ENCODE measurements at regions not wholly inside any gene's neighbourhood (a gene's known extent, or its start where the extent isn't known, plus 50 kb on each side); places are given as distances from the start of the nearest gene placed in this dataset.
"Not testable (repeated sequence)": the region's sequence is repeated elsewhere in the genome, so short reads cannot be mapped to it uniquely, and the experiment has no call there.

GRCh38 chr4:98828801-98829200 is 100.1 kb downstream of the EIF4E start:
- DNase-seq = peak; percentile 36

GRCh38 chr4:98827661-98828060 is 101.3 kb downstream of the EIF4E start:
- no peak for DNase-seq

- DNase-seq = no peak
Measured at GRCh38 chr4:98822144-98822543, 106.8 kb downstream of the EIF4E start.

DNA sequence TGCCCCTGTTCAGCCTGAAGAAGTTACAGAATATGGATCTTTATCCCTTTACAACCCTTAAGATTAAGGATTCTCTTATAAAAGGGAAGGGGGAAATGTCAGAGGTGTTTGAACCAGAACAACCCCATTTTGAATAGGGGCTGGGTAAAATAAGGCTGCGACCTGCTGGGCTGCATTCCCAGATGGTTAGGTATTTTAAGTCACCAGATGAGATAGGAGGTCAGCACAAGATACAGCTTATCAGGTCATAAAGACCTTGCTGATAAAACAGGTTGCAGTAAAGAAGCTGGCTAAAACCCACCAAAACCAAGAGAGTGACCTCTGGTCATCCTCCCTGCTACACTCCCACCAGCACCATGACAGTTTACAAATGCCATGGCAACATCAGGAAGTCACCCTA is 110.8 kb downstream of the EIF4E start:
- DNase-seq = not testable (repeated sequence)

DNA sequence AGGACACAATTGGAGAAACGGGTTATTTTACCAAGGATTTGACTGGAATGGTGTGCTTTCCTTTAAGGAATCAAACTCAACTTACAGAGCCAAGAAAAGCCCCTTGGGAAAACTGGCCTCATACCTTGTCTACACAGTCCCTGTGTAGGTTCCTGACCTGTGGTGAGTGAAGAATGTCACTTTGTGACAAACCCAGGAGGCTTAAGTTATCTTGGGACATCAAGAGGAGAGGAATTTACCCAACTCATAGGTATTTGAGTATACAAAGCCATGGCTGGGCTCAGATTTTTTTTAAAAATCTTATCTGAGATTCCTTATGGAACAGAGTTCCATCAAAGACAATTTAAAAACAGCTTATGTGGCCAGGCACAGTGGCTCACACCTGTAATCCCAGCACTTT is 112.1 kb downstream of the EIF4E start:
- no peak for DNase-seq

- DNase-seq = no peak
Measured at GRCh38 chr4:98816386-98816785, 112.5 kb downstream of the EIF4E start.

- no peak for DNase-seq
Measured at GRCh38 chr4:98804403-98804802, 124.5 kb downstream of the EIF4E start.

- no peak for DNase-seq
Measured at GRCh38 chr4:98803251-98803650, 125.7 kb downstream of the EIF4E start.

GRCh38 chr4:98802770-98803198 is 126.1 kb downstream of the EIF4E start:
- DNase-seq = no peak

DNA sequence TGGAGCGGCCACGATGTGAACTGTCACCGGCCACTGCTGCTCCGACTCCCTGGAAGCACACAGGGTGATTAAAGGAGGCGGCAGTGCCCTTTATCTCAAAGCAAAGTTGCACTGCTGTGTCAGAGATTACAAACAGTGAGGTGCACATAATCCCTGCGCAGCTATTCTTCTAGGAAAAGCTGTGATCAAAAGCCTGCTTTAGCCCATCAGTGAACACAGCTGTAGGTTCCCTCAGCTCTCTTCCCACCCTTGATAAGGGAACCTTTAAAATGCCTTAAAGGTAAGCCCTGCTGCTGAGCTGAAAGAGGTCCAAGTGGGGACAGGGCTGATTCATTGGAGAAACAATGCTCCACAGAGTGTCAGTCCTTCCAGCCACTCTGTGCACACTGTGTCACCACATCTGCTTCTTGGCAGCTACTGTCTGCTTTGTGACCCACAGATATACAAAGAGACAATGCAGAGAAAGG is 127.6 kb downstream of the EIF4E start:
- DNase-seq = no peak

DNA sequence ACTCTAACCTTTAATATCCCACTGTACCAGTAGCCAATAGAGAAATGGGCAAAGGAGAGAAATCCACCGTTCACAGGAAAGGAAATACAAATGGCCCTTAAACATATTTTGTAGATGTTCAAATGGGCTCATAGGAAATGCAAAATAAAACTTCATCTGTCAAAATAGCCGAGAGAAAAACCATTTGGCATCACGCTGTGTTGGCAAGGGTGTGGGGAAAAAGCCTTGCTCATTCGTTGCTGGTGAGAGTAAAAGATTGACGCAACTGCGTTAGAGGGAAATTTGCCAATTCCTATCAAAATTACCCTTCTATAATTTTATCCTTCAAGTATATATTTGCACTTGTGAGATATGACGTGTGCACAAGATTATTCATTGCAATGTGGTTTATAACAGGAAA is 131.9 kb downstream of the EIF4E start:
- no peak for DNase-seq

- peak; percentile 71 for DNase-seq
Measured at GRCh38 chr4:98794565-98795205, 134.2 kb downstream of the EIF4E start.

DNA sequence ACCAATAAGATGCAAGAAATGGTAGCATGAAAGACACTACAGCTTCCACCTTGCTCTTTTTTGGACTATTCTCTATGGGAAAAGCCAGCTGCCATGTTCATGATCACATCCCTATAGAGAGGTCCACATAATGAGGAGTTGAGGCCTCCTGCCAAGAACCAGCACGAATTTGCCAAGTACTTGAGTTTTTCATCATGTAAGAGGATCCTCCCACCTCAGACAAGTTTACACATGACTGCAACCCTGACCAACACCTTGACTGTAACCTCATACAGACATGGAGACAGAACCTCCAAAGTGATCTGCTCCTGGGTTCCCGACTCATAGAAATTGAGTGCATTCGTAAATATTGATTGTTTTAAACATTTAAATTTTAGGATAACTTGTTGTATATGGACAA is 135.2 kb upstream of the TSPAN5 start:
- no peak for DNase-seq

GRCh38 chr4:98786866-98787265 is 128.5 kb upstream of the TSPAN5 start:
- DNase-seq = no peak

- DNase-seq = no peak
Measured at GRCh38 chr4:98784947-98785706, 126.7 kb upstream of the TSPAN5 start.

- DNase-seq = no peak
Measured at GRCh38 chr4:98781641-98782357, 123.4 kb upstream of the TSPAN5 start.

DNA sequence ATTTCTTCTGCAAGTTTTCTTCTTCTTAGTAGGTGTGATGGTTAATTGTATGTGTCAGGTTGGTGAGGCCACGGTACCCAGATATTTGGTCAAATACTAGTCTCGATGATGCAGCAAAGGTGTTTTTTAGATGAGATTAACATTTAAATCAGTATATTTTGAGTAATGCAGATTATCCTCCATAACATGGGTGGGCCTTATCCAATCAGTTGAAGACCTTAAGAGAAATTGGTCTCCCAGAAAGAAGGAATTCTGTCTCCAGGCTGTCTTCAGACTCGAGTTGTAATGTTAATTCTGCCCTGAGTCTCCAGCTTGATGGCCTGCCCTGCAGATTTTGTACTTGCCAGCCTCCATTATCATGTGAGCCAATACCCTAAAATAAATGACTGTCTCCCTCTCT is 122.5 kb upstream of the TSPAN5 start:
- DNase-seq = no peak

GRCh38 chr4:98779088-98779487 is 120.7 kb upstream of the TSPAN5 start:
- no peak for DNase-seq

- DNase-seq = no peak
Measured at GRCh38 chr4:98778206-98778605, 119.8 kb upstream of the TSPAN5 start.

DNA sequence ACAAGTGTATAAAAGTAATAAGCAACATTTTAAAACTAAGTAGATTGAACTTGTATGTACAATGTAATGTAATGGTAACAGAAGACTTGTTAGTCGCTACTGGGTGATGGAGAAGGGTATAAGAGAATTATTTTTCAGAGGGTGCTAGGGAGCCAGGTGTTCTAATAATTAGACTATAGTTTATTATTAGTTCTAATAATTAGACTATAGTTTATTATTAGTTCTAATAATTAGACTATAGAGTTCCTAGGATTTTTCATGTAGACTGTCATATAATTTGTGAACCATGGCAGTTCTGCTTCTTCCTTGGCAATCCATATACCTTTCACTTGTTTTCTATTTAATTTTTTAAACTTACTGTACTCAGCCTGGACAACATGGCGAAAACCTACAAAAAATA is 117.3 kb upstream of the TSPAN5 start:
- no peak for DNase-seq

DNA sequence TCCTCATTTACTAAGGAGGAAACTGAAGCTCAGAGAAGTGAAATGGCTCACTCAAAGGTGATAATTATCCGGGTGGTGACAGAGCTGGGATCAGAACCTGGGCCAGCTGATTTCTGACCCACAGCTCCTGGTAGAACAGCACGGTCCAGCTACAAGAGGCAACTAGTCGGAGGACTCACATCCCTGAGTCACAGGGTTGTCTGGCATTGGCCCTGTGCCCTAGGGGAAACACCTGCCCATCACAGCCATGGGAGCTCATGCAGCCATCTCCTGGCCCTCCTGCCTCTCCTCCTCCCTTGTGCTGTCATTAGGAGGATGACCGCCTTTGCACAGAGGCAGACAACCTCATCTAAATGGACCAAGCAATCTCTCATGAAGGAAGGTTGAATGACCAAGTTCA is 115.2 kb upstream of the TSPAN5 start:
- no peak for DNase-seq

DNA sequence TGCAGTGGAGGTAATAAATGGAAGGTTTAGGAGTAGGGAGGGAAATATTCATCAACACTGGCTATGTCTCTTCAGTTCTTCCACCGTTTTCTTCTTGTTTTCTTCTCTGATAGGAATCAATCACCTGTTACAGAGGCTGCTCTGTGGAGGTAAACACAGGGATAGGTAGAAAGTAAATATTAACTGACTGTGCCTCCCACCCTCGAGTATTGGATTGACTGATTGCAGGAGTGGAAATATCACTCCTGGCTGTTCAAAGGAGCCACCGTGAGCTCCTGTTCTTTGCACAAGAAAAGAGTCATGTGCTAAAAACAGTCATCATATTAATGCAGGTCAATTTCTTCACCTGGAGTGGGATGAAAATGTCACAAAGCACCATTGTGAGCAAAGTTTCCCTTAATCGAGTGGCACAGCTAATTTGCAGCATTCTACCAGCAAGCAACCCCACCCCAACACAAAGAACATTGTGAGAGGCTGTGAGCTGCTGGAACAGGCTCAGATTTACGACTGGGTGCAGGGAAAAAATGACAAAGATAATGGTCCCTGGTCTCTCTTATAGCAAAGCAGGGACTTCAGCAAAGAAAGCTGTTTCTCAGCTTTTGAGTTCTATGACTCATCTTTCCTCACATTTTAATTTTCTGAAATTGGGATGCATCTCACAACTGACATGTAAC is 113.7 kb upstream of the TSPAN5 start:
- no peak for DNase-seq

DNA sequence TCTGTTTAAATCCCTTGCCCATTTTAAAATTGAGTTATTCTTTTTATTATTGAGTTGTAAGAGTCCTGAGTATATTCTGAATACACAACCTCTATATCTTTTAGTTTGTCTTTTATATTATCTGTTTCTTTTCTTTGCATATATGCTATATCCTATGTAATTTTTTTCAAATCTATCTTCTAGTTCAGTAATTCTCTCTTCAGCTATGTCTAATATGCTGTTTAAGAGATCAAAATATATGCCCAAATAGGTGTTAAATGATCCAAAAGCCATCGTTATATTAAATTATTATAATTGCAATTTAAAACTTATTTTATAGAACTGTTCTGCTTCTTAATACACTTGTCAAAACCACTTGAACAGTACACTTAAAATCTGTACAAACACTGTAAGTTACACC is 107.4 kb upstream of the TSPAN5 start:
- no peak for DNase-seq

Measured in activated CD4-positive, alpha-beta T cell treated with anti-CD3 and anti-CD28 coated beads for 48 hours (primary cell).